ENCODE measurements at regions not wholly inside any gene's neighbourhood (a gene's known extent, or its start where the extent isn't known, plus 50 kb on each side); places are given as distances from the start of the nearest gene placed in this dataset.

GRCh38 chr16:50967827-50968612, 183.1 kb downstream of the SALL1 start:
- H3K27ac ChIP-seq (ENCODE audit: low read length), result no peak overlapping the region
- 67% methylated on average over 2 of the region's 3 CpGs for WGBS (ENCODE audit: insufficient coverage)
- H3K27me3 ChIP-seq (ENCODE audit: control insufficient read depth, insufficient read depth, low read length), result peaks cover 3% of the 10 kb centered on the region
- no peaks in the 10 kb centered on the region for H3K9me3 ChIP-seq (replicated peaks; ENCODE audit: control insufficient read depth, low read depth, low read length)
- no peak overlapping the region for H3K4me3 ChIP-seq (ENCODE audit: low read length)
- DNase-seq, result no peak
- H3K4me1 ChIP-seq (ENCODE audit: control insufficient read depth, insufficient read depth, low read length), result no peaks in the 10 kb centered on the region
- no peaks in the 10 kb centered on the region for H3K36me3 ChIP-seq (ENCODE audit: control insufficient read depth, insufficient read depth, low read length)

DNA sequence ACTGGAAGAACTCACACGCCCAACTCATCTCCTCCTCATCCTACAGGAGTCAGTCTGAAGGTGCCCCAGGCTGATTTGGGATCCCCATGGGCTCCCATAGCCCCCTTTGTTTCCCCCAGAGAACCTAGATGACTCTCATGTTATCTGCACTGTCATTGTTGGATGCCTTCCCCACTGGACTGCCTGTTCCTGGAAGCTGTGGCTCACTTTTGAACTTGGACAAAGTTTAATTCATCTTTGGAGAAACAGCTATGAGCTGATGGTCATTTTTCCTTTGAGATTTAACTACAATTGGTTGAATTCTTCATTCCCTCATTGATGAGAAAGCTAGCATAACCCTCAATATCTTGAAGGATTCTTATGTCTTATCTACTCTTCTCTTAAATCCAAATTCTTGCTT, 186.6 kb downstream of the SALL1 start:
- no peaks in the 10 kb centered on the region for H3K27me3 ChIP-seq (ENCODE audit: control insufficient read depth, insufficient read depth, low read length)
- 75% methylated on average over 1 of the region's 1 CpG for WGBS (ENCODE audit: insufficient coverage)
- no peak for DNase-seq
- no peak overlapping the region for H3K27ac ChIP-seq (ENCODE audit: low read length)
- H3K36me3 ChIP-seq (ENCODE audit: control insufficient read depth, insufficient read depth, low read length), result no peaks in the 10 kb centered on the region
- H3K4me3 ChIP-seq (ENCODE audit: low read length), result no peak overlapping the region
- no peaks in the 10 kb centered on the region for H3K4me1 ChIP-seq (ENCODE audit: control insufficient read depth, insufficient read depth, low read length)
- H3K9me3 ChIP-seq (replicated peaks; ENCODE audit: control insufficient read depth, low read depth, low read length), result no peaks in the 10 kb centered on the region

DNA sequence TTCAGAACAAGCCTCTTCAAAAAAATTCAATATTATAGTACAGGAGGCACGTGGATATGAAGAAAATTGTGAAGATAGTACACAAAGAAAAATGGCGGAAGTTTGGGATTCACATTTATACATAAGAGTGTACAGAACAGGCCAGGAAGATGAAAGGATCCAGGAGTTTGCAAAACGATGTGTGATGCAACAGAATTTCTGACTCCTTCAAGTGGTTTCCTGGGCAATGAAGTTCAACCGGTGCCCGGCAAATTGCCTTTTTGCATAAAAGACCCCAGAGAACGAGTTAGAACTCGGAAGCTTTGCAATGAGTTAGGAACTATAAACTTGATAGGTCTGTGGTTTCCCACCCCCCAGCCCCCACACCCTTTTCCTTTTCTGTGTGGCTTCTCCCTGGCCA, 189.1 kb downstream of the SALL1 start:
- no peak overlapping the region for H3K4me3 ChIP-seq (ENCODE audit: low read length)
- H3K9me3 ChIP-seq (replicated peaks; ENCODE audit: control insufficient read depth, low read depth, low read length), result no peaks in the 10 kb centered on the region
- H3K27ac ChIP-seq (ENCODE audit: low read length), result no peak overlapping the region
- H3K4me1 ChIP-seq (ENCODE audit: control insufficient read depth, insufficient read depth, low read length), result no peaks in the 10 kb centered on the region
- WGBS (ENCODE audit: insufficient coverage), result 100% methylated on average over 1 of the region's 7 CpGs
- DNase-seq, result no peak
- no peaks in the 10 kb centered on the region for H3K36me3 ChIP-seq (ENCODE audit: control insufficient read depth, insufficient read depth, low read length)
- no peaks in the 10 kb centered on the region for H3K27me3 ChIP-seq (ENCODE audit: control insufficient read depth, insufficient read depth, low read length)

DNA sequence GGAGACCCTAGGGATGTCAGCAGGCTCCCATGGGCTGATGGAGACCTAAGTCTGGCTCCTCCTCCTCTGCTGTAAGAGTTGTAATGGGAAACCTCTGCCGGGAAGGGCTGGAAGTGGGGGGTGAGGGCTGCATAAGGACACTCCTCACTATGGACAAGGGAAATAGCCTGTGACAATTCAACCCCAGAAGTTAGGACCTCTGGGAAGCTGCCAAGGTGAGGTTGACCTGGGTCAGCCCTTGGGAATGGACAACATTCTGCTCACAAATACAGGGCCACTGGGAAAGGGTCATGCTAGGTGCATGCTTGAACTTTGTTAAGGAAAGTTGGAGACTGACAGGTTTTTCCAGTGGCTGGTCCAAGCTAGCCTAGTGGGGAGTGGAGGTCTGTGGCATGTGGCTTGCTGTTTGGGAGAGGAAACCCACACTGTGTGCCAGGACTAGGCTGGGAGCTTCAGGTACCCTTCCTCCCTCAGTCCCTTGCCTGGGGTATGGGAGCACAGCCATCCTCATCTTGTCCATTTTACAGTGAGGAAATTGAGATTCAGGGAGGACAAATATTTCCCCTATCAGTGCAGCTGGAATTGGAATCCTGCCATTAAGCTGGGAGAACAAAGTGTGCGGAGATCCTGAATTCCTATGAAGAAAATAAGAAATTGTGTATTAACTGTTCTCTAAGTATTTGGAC, 190.4 kb downstream of the SALL1 start:
- Histone ChIP-seq H3K27me3 (ENCODE audit: control insufficient read depth, insufficient read depth, low read length) (no peaks in the 10 kb centered on the region), H3K4me3 (ENCODE audit: low read length) (no peak overlapping the region), H3K36me3 (ENCODE audit: control insufficient read depth, insufficient read depth, low read length) (no peaks in the 10 kb centered on the region), H3K9me3 (replicated peaks; ENCODE audit: control insufficient read depth, low read depth, low read length) (no peaks in the 10 kb centered on the region), H3K4me1 (ENCODE audit: control insufficient read depth, insufficient read depth, low read length) (no peaks in the 10 kb centered on the region), H3K27ac (ENCODE audit: low read length) (no peak overlapping the region)
- WGBS (ENCODE audit: insufficient coverage), result 0% methylated on average over 1 of the region's 2 CpGs
- DNase-seq, result no peak

- Histone ChIP-seq H3K4me1 (ENCODE audit: control insufficient read depth, insufficient read depth, low read length) (no peaks in the 10 kb centered on the region), H3K27ac (ENCODE audit: low read length) (no peak overlapping the region), H3K4me3 (ENCODE audit: low read length) (no peak overlapping the region), H3K27me3 (ENCODE audit: control insufficient read depth, insufficient read depth, low read length) (peaks cover 2% of the 10 kb centered on the region), H3K9me3 (replicated peaks; ENCODE audit: control insufficient read depth, low read depth, low read length) (no peaks in the 10 kb centered on the region), H3K36me3 (ENCODE audit: control insufficient read depth, insufficient read depth, low read length) (no peaks in the 10 kb centered on the region)
- 100% methylated on average over 2 of the region's 4 CpGs for WGBS (ENCODE audit: insufficient coverage)
- no peak for DNase-seq
Measured at GRCh38 chr16:50957056-50957455, 194.0 kb downstream of the SALL1 start.

GRCh38 chr16:50956637-50957036, 194.4 kb downstream of the SALL1 start:
- WGBS (ENCODE audit: insufficient coverage), result no CpG with 5 or more reads among the region's 1 CpG

DNA sequence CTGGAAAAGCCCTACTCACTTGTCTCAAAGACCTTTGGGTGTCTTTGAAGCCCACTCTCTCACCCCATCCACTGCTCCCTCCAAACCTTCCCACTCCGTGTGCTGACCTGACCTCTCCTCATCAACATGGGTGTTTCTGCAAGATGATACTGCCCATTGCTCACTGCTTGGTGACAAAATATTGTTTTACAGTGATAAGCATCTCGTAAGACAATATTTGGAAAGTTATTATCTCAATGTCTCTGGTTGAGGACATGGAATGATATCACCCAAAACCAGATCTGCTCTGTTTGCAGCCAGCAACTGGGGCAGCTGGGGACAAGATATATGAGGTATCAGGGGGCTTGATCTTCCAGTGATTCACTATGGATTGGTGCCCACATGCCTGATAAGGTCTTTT, 195.8 kb downstream of the SALL1 start:
- H3K27ac ChIP-seq (ENCODE audit: low read length), result no peak overlapping the region
- no peaks in the 10 kb centered on the region for H3K4me1 ChIP-seq (ENCODE audit: control insufficient read depth, insufficient read depth, low read length)
- DNase-seq, result no peak
- H3K9me3 ChIP-seq (replicated peaks; ENCODE audit: control insufficient read depth, low read depth, low read length), result no peaks in the 10 kb centered on the region
- H3K36me3 ChIP-seq (ENCODE audit: control insufficient read depth, insufficient read depth, low read length), result no peaks in the 10 kb centered on the region
- H3K4me3 ChIP-seq (ENCODE audit: low read length), result no peak overlapping the region
- WGBS (ENCODE audit: insufficient coverage), result 40% methylated on average over 1 of the region's 2 CpGs
- peaks cover 2% of the 10 kb centered on the region for H3K27me3 ChIP-seq (ENCODE audit: control insufficient read depth, insufficient read depth, low read length)

More at GRCh38 chr16:50956637-50957036, 194.4 kb downstream of the SALL1 start:
- no peaks in the 10 kb centered on the region for H3K36me3 ChIP-seq (ENCODE audit: control insufficient read depth, insufficient read depth, low read length)
- DNase-seq, result no peak
- H3K4me1 ChIP-seq (ENCODE audit: control insufficient read depth, insufficient read depth, low read length), result no peaks in the 10 kb centered on the region
- peaks cover 2% of the 10 kb centered on the region for H3K27me3 ChIP-seq (ENCODE audit: control insufficient read depth, insufficient read depth, low read length)
- H3K27ac ChIP-seq (ENCODE audit: low read length), result no peak overlapping the region
- no peak overlapping the region for H3K4me3 ChIP-seq (ENCODE audit: low read length)
- H3K9me3 ChIP-seq (replicated peaks; ENCODE audit: control insufficient read depth, low read depth, low read length), result no peaks in the 10 kb centered on the region

DNA sequence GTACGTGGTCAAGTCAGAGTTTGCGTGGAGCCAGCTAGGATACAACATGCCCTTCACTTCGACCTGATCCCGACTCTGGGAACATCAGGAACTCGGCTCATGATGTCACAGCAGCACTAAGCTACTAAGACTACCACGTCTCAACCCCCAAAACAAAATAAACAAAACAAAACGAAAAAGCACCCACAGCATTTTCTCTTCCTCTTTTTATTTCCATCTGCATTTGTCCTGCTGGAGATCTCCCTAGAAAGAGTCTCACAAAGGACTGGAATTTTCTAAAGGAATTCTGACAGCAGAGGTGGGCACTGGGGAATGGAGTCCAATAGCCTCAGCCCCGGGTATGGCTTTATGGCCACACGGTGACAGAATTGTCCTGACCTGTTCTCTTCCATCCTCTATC, 196.6 kb downstream of the SALL1 start:
- Histone ChIP-seq H3K9me3 (replicated peaks; ENCODE audit: control insufficient read depth, low read depth, low read length) (no peaks in the 10 kb centered on the region), H3K36me3 (ENCODE audit: control insufficient read depth, insufficient read depth, low read length) (no peaks in the 10 kb centered on the region), H3K27me3 (ENCODE audit: control insufficient read depth, insufficient read depth, low read length) (peaks cover 2% of the 10 kb centered on the region), H3K4me3 (ENCODE audit: low read length) (no peak overlapping the region), H3K27ac (ENCODE audit: low read length) (no peak overlapping the region), H3K4me1 (ENCODE audit: control insufficient read depth, insufficient read depth, low read length) (no peaks in the 10 kb centered on the region)
- WGBS (ENCODE audit: insufficient coverage), result 81% methylated on average over 7 of the region's 9 CpGs
- no peak for DNase-seq

DNA sequence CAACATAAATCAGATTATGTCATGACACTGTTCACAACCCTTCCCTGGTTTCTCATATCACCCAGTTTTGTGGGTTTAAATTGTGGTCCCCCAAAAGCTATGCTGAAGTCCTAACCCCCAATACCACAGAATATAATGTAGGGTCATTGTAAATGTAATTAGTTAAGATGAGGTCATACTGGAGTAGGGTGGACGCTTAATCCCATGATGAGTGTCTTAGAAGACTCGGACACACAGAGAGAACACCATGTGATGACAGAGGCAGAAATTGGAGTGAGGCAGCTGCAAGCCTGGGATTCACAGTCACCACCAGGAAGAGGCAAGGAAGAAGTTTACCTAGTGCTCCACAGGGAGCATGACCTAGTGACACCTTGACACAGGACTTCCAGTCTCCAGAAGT, 197.8 kb downstream of the SALL1 start:
- H3K4me3 ChIP-seq (ENCODE audit: low read length), result no peak overlapping the region
- 64% methylated on average over 2 of the region's 2 CpGs for WGBS (ENCODE audit: insufficient coverage)
- no peaks in the 10 kb centered on the region for H3K36me3 ChIP-seq (ENCODE audit: control insufficient read depth, insufficient read depth, low read length)
- no peaks in the 10 kb centered on the region for H3K9me3 ChIP-seq (replicated peaks; ENCODE audit: control insufficient read depth, low read depth, low read length)
- no peak overlapping the region for H3K27ac ChIP-seq (ENCODE audit: low read length)
- no peak for DNase-seq
- peaks cover 2% of the 10 kb centered on the region for H3K27me3 ChIP-seq (ENCODE audit: control insufficient read depth, insufficient read depth, low read length)
- H3K4me1 ChIP-seq (ENCODE audit: control insufficient read depth, insufficient read depth, low read length), result no peaks in the 10 kb centered on the region

DNA sequence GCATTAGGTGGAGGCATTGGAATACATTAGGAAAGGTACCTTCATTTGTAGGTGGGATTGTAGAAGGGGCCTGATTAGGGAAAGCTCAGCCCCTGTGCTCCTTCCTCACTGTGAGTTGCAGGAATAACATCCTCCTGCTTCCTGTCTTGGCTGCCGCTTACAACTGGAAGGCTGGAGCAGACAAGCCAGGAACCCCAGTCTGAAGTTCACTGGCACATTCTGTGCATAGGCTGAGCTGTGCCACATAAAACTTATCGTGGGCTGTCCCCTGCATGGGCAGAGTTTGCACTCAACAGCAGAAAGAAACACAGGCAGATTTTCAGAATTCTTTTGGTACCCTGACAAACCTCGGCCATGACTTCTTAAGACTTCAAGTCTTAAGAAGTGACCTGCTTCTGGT, 200.1 kb downstream of the SALL1 start:
- no peaks in the 10 kb centered on the region for H3K9me3 ChIP-seq (replicated peaks; ENCODE audit: control insufficient read depth, low read depth, low read length)
- H3K4me1 ChIP-seq (ENCODE audit: control insufficient read depth, insufficient read depth, low read length), result no peaks in the 10 kb centered on the region
- H3K27ac ChIP-seq (ENCODE audit: low read length), result no peak overlapping the region
- WGBS (ENCODE audit: insufficient coverage), result 45% methylated on average over 2 of the region's 3 CpGs
- no peaks in the 10 kb centered on the region for H3K36me3 ChIP-seq (ENCODE audit: control insufficient read depth, insufficient read depth, low read length)
- H3K4me3 ChIP-seq (ENCODE audit: low read length), result no peak overlapping the region
- no peak for DNase-seq
- H3K27me3 ChIP-seq (ENCODE audit: control insufficient read depth, insufficient read depth, low read length), result peaks cover 2% of the 10 kb centered on the region
